OCI-LY3 (cell line): ENCODE measurements at regions not wholly inside any gene's neighbourhood (a gene's known extent, or its start where the extent isn't known, plus 50 kb on each side); places are given as distances from the start of the nearest gene placed in this dataset.

Source experiments
- CTCF ChIP-seq: fragments of 200-600, 300-600 bp; sonication (generic); IDR thresholded peaks from 2 replicates; pipeline ENCODE4 v1.5.1; 2014; ENCODE audit warnings: antibody characterized with exemption, low read length, low read depth
- EZH2phosphoT487 ChIP-seq: fragments of 200-600 bp; shearing (Covaris generic); IDR thresholded peaks from 2 replicates; pipeline ENCODE4 v1.6.1; 2018; ENCODE audit warnings: antibody characterized with exemption, mixed run types, low read depth

- TF ChIP-seq CTCF (no peak), EZH2phosphoT487 (no peak)
These were observed 2323.6 kb upstream of the TENM3 start for GRCh38 chr4:179919587-179919986.
